Posterior cingulate gyrus (tissue), 11 donors: ENCODE measurements at regions not wholly inside any gene's neighbourhood (a gene's known extent, or its start where the extent isn't known, plus 50 kb on each side); places are given as distances from the start of the nearest gene placed in this dataset.

Experiments
- DNase-seq, 10 donors: peaks; one replicate each; pipeline versions ENCODE4 v3.0.0 to v3.0.0-alpha.2; 2020 to 2021; ENCODE audit warnings: mixed read lengths in 3 of 10
- intact Hi-C: fragments of 100-400 bp; cut with DNase I; formaldehyde crosslinking; loops from one replicate; pipeline ENCODE4 v1.15.1; 2023

- intact Hi-C loops: no loop called here
- no peak for DNase-seq
These were observed 62.3 kb upstream of the RUNX1 start for GRCh38 chr21:35111321-35111930.

DNA sequence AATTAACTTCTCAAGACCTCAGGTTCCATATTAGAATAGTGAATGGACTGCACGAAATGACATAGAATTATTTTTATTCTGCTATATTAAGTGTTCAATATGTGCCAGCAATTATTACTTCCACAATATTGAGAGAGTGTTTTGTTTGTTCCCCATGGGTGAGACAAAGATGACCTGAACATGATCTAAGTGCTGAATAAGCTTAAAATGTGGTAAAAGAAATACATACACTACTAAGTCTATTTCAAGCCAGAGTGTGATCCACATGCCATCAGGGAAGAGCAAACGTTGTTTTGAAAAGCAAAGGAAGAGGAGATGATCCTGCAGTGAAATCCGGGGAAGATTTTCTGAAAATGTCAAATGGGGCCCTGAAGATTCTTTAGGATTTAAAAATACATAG lies 59.8 kb upstream of the RUNX1 start:
- no peak for DNase-seq
- intact Hi-C loops: no loop called here

GRCh38 chr21:35107520-35107919 lies 58.4 kb upstream of the RUNX1 start:
- DNase-seq: no peak

DNA sequence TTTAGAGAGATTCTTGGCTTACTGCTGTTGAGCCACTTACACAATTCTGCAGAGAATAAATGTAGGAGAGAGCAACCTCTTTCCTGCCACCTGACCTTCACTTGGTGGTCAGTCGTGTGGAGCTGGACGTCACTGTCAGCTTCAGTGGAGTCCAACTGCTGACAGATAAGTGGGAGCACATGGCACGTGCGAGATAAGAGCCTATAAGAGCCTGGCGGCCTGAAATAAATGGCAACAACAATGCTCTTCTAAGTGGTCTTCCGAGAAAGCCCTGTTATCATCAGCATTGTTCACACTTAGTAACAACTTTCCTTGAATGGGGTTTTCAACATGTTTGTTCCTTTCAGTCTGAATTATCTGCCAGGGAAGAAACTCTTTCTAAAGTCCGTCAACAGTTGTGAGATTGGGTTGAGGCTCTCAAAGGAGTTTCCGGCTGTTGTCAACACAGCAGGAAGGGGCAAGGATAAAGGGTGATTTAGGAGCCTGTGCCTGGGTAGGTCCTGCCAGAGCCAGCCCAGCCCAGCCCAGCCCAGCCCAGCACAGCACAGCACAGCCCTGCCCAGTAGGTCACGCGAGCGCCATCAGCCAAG lies 57.2 kb upstream of the RUNX1 start:
- intact Hi-C loops: no loop called here
- no peak for DNase-seq

More at GRCh38 chr21:35107520-35107919, 58.4 kb upstream of the RUNX1 start:
- intact Hi-C loops: no loop called here

DNA sequence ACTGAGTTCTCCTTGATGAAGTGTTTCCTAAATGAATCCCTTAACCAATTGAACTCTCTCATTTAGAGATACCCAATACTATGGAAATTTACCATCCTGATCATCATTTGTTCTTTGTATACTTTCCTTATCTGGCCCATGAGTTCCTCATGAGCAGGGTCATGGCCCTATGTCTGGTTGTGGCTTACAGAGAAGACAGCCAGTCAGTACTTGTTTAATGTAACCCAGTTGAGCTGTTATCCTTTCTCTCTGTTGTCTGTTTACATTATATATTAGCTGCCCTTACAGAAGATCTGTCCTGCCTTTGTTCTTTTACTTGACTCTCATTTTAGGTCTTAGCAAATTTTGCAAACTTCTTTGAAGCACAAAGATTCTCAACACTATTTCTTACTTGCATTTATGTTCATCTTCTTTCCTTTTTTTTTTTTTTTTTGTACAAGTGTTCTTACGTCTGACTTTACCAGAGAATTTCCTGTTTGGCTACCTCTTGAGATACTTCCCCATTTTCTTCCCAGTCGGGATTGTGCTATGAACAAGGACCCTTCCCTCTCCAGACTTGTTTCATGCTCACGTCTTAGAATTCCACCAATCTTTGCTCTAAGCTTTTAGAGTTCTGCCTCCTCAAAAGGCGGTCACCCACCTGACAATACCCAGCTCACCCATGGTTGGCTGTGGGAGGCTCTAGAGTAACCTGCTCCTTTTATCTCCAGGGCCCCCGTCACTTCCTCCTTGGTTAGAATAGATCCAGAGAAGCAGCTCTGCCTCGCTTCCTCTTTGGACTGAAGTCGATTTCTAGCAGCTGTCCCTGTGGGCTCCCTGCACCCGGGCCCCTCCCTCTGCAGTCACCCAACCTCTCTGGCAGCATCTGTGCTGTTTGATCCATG lies 53.6 kb upstream of the RUNX1 start:
- peak in 8 of 10 donors; percentile 4 to 83 (median 22) for DNase-seq
- intact Hi-C loops: no loop called here

- DNase-seq: no peak
- intact Hi-C loops: no loop called here
These were observed 51.3 kb upstream of the RUNX1 start for GRCh38 chr21:35100349-35100811.

DNA sequence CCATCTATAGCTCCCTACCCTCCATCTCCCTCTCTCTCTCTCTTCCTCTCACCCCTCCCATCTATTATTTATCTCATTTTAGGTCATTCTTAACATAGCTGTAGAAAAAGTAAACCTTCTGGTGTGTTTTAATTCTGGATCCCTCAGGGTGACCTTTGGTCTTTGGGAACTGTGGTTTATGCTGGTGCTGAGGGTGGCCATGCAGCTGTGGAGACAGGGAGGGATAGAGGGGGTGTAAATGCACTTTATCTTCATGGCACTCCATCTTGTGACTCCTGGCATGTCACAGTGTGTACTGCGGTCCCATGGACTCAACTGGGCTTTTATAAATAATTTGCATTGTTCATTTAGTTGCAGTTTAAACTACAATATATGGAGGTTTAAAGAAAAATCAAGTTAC lies 50.2 kb upstream of the RUNX1 start:
- intact Hi-C loops: no loop called here

More for the DNA sequence above, 50.2 kb upstream of the RUNX1 start:
- DNase-seq: no peak
